ENCODE measurements at regions not wholly inside any gene's neighbourhood (a gene's known extent, or its start where the extent isn't known, plus 50 kb on each side); places are given as distances from the start of the nearest gene placed in this dataset.
A peak's percentile ranks its signal among the peaks of the same experiment; 100 is the strongest.
"Not testable (repeated sequence)": the region's sequence is repeated elsewhere in the genome, so short reads cannot be mapped to it uniquely, and the experiment has no call there.

GRCh38 chr14:106185837-106186233, 659.5 kb downstream of the TMEM121 start:
- DNase-seq, result peak; percentile 6

- DNase-seq, result no peak
These were observed 660.8 kb downstream of the TMEM121 start for GRCh38 chr14:106187216-106187615.

DNA sequence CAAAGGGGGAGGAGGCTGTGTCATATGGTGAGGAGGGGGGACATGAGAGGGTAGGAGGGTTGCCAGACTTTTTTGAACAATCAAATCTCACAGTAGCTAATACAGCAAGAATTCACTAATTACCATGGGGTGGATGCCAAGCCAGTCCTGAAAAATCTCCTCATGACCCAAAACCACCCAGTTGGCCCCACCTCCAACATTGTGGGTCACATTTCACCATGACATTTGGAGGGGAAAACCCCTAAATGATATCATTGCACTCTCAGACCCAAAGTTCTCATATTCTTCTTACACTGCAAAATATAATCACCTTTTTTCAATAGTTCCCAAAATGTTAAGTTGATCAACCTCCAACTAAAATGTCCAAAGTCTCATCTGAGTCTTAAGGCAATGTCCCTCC, 666.3 kb downstream of the TMEM121 start:
- DNase-seq, result peak; percentile 24

- peak; percentile 10 for DNase-seq
These were observed 670.1 kb downstream of the TMEM121 start for GRCh38 chr14:106196459-106196858.

DNA sequence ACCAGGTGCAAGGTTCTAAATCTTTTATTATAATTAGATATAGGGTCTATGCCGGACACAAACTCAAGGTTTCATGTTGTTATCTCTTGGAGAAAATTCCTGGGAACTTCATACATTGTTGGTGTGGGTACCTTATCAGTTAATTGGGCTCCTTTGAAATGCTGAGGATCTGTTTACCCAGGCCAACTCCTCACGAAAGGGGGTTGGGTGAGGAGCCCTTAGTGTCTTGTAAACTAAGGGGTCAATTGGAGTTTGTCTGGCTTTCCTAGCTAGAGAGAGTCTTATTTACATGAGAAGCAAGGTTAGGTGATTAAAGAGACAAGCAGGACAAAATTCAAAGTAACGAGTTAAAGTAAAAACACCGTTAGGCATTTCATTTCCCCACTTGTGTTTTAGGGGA, 670.9 kb downstream of the TMEM121 start:
- not testable (repeated sequence) for DNase-seq

DNA sequence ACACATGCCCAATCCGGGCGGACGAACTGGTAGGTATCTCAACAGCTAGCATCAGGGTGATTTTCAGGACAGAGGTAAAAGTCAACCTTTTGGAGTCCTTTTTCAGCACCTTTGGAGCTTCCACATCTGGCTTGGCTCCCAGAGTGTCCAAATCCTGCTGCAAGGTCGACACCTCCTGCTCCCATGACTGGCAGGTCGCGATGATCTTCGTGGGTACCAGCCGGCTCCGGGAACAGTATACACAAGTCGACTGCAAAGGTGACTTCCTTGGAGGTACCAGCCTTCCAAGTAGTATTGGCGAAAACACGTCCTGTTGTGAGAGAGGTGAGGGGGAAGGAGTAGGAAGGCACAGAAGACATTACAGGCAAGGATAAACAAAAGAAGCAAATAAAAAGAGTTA, 672.7 kb downstream of the TMEM121 start:
- no peak for DNase-seq

- no peak for DNase-seq
These were observed 674.3 kb downstream of the TMEM121 start for GRCh38 chr14:106200541-106201315.

- no peak for DNase-seq
These were observed 675.0 kb downstream of the TMEM121 start for GRCh38 chr14:106201376-106201775.

DNA sequence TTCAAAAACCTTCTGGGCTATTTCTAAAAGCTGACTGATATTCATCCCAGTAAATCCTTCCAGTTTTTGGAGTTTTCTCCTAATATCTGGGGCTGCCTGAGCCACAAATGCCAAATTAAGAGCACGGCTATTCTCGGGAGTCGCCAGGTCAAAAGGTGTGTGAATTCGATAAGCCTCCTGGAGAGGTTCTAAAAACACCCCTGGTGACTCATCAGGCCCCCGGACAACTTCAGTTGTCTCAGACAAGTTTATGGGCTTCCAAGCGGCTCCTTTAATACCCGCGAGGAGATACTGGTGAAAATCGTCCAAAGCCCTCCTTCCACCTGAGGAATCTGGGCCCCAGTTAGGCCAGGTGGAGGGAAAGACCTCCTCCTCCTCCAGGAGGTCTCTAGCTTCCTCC, 677.1 kb downstream of the TMEM121 start:
- no peak for DNase-seq

- no peak for DNase-seq
These were observed 677.7 kb downstream of the TMEM121 start for GRCh38 chr14:106204063-106204462.

DNA sequence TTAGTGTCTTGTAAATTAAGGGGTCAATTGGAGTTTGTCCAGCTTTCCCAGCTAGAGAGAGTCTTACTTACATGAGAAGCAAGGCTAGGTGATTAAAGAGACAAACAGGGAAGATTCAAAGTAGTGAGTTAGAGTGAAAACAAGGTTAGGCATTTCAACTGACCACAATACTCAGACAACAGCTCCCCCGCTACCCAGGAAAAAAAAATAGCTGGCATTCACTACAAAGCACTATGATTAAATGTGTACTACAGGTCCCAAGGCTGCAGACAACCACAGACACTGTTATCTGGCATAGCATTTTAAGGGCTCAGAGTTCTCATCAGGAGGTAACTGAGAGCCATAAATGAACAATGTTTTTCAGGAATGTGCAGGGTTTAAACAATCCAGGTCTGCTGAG, 680.9 kb downstream of the TMEM121 start:
- DNase-seq, result no peak

- DNase-seq, result no peak
These were observed 682.4 kb downstream of the TMEM121 start for GRCh38 chr14:106208794-106209193.

GRCh38 chr14:106209755-106210154, 683.4 kb downstream of the TMEM121 start:
- DNase-seq, result no peak

GRCh38 chr14:106210650-106211049, 684.3 kb downstream of the TMEM121 start:
- no peak for DNase-seq

GRCh38 chr14:106211334-106211900, 685.0 kb downstream of the TMEM121 start:
- no peak for DNase-seq

DNA sequence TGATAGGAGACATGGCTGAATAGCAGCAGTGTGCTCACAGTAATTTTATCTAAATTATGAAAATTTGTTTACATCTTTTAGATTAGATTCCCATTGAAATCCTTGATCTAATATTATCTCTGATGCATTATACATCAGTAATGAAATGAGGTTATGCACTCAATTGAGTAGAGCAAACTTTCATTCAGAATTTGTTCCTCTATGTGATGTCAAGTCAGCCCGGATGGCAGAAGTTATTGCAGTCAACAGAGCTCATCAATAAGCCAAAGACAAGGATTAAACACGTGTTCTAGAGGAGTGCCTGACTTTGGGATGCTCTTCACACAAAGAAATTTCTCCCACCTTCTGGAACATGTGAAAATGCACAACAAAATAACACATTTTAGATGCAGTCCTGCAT, 688.8 kb downstream of the TMEM121 start:
- DNase-seq, result no peak

- no peak for DNase-seq
These were observed 690.3 kb downstream of the TMEM121 start for GRCh38 chr14:106216679-106217078.

DNA sequence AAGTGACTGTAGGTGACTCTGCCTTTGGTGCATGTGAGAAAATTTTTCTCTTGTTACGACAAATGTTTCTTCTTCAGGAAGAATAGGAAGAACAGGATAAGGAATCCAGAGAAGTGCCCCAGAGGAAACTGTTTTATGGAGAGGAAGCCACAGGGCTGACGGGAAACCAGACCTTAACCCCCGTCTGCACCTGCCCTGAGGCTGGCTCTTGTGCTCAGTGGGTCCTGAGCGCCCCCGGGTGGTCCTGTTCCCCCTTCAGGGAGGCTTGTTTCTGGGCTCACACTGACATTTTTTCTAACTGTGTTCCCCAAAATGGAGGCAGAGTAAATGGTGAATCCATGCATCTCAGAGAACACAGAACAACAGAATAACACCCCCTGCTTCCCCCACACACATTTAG, 691.8 kb downstream of the TMEM121 start:
- no peak for DNase-seq

GRCh38 chr14:106222311-106222710, 695.9 kb downstream of the TMEM121 start:
- peak; percentile 66 for DNase-seq

DNA sequence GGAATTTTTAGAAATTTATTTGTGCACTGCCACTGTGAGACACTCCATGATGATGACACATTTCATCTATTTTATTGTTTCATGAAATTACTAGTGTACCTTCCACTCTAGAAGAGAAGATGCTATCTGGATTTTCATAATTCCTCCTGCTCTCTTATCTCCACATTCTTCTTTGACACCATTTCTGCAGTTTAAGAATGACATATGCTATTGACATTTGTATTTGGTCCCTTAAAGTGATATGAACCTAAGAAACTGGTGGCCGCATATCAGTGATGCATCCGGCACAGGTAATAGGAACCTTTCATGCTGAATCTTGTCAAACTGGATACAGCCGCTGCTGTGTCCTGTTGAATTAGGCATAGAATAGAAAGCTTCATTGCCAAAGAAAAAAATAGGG, 696.3 kb downstream of the TMEM121 start:
- no peak for DNase-seq

DNA sequence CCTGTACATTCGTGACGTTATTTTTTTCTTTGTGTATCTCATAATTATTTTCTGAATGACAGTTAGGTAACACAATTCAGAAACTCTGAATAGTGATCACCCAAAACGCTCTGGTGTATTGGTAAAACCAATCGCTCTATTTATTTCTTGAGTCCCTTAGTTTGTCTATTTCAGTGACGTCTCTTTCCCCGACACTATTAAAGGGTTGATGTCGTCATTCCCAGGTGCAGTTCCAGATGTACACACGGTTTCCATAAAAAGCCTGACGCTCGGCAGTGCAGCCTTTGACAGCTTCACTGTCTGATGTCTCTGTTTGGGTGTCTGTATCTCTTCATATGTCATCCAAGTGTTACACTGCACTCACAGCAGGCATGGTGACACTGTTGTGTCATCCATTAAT, 701.4 kb downstream of the TMEM121 start:
- no peak for DNase-seq

DNA sequence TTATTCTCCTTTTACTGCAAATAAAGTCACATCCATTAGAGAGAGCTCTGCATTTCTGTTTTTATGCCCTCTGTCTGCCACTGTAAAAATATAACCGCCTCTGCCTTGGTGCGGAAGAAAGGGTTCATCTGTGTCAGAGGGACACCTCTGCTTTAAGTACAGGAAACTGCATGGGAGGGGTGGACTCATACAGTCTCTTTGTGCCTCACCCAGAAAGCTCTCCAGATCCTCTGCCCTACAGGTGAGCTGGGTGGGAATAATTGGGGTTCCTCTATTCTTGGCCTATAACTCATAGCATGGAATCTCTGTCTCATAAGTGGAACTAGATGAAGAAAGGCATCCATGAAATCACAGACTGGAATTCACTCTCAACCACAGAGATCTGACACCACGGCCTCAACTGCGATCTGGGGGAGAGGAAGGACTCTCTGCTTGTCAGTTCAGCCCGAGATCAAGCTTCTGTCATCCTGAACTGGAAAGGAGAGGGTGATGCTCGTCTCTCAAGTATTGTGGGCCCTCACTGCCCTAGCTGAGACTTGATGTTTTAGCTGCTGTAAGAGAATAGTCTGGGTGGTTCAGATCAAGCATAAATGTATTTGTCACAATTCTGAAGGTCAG, 702.3 kb downstream of the TMEM121 start:
- no peak for DNase-seq

DNA sequence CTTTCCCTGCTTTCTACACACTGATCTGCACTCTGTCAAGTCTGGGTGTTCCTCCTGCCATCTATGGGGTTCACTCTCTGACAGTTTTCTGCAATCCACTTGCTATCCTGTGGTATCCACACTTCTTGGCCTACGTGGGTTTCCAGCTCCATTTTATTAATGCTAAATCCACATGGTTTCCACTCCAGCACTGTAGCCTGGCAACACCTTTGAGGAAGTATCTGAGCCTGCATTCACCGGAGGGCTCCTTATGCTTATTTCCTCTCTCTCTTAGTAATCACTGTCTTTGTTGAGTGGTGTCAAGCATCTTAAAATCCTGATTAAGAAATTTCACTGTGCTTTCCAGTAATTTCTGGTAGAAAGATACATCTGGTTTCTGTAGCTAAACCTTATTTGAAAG, 703.7 kb downstream of the TMEM121 start:
- DNase-seq, result no peak

DNA sequence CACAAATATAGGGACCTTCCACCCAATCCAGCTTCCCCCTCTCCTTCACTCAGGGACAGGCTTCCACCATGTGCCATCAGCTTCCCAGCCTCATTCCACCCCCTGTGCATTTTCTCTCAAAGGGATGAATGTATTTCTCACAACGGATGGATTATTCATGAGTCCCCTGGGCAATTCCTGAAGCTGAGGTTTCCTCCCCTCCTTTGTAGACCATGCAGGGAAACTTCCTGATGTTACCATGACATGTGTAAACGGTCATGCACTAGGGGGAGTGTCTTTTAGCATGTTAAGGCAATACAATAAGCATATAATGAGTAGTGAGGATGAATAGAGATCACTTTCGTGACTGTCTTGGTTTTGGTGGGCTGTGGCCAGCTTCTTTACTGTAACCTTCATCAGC, 706.8 kb downstream of the TMEM121 start:
- not testable (repeated sequence) for DNase-seq
